H1 (cell line): ENCODE measurements at regions not wholly inside any gene's neighbourhood (a gene's known extent, or its start where the extent isn't known, plus 50 kb on each side); places are given as distances from the start of the nearest gene placed in this dataset.

Source experiments
- CTCF ChIA-PET: fragments of 300-600 bp; sonication (Branson Sonifier 250); formaldehyde crosslinking; loops from one replicate; lab custom pipeline; 2021; ENCODE audit not compliant: partially characterized antibody; lab: Charles Lee
- POLR2A ChIA-PET: fragments of 300-600 bp; sonication (Branson Sonifier 250); formaldehyde crosslinking; loops from one replicate; lab custom pipeline; 2021; ENCODE audit warnings: inconsistent platforms; ENCODE audit not compliant: partially characterized antibody; lab: Charles Lee
- DNase-seq, 2 experiments: peaks; one replicate each; pipeline versions ENCODE4 v3.0.0 to v3.0.0-alpha.2; 2010 to 2022; ENCODE audit warnings: low spot score in 2 of 2, low read depth in 1 of 2, mixed read lengths in 1 of 2
- FAIRE-seq: peaks from 2 replicates; lab custom pipeline; 2011; peaks lifted over from hg19 to GRCh38; lab: Jason Lieb, UNC
- H2AFZ ChIP-seq: 2 replicates; pipeline ENCODE4 v1.8.1; 2012; ENCODE audit warnings: low read length, inconsistent platforms
- H2AK5ac ChIP-seq: 2 replicates; pipeline ENCODE4 v1.6.1; 2013; ENCODE audit warnings: low read depth, low read length
- H2BK120ac ChIP-seq: replicated peaks from 2 replicates; pipeline ENCODE3; 2013; ENCODE audit warnings: low read depth, low read length, inconsistent platforms
- H2BK12ac ChIP-seq: 2 replicates; pipeline ENCODE4 v1.6.1; 2013; ENCODE audit warnings: low read depth, low read length
- H2BK15ac ChIP-seq: 2 replicates; pipeline ENCODE4 v1.6.1; 2013; ENCODE audit warnings: low read length
- H2BK20ac ChIP-seq: 2 replicates; pipeline ENCODE4 v1.6.1; 2013; ENCODE audit warnings: low read length
- H2BK5ac ChIP-seq: 2 replicates; pipeline ENCODE4 v1.6.1; 2013; ENCODE audit warnings: low read depth, low read length
- H3K14ac ChIP-seq: 2 replicates; pipeline ENCODE4 v1.6.1; 2013; ENCODE audit warnings: inconsistent platforms; ENCODE audit not compliant: insufficient read length
- H3K18ac ChIP-seq: 2 replicates; pipeline ENCODE4 v1.6.1; 2013; ENCODE audit warnings: low read length; ENCODE audit errors: extremely low read depth
- H3K23ac ChIP-seq: 2 replicates; pipeline ENCODE4 v1.6.1; 2013; ENCODE audit warnings: inconsistent platforms; ENCODE audit not compliant: insufficient read length
- H3K23me2 ChIP-seq: 2 replicates; pipeline ENCODE4 v1.6.1; 2013; ENCODE audit warnings: low read depth, low read length
- H3K27ac ChIP-seq: 2 replicates; pipeline ENCODE4 v1.6.1; 2011; ENCODE audit warnings: low read depth, low read length, inconsistent platforms
- H3K27me3 ChIP-seq, 4 experiments: replicated peaks in 1 of 4; 1 replicate in 1 of 4; 2 replicates in 3 of 4; pipeline versions ENCODE4 v1.6.1 to v1.8.1; 2011 to 2013; ENCODE audit warnings: low read length in 3 of 4, mild to moderate bottlenecking in 3 of 4, inconsistent platforms in 2 of 4, mixed read lengths in 2 of 4, moderate library complexity in 1 of 4; ENCODE audit not compliant: control insufficient read depth in 3 of 4, insufficient read depth in 3 of 4; ENCODE audit errors: extremely low read depth in 1 of 4
- H3K36me3 ChIP-seq, 4 experiments: 2 replicates each; pipeline versions ENCODE4 v1.6.1 to v1.8.1; 2011 to 2013; ENCODE audit warnings: mild to moderate bottlenecking in 4 of 4, low read length in 3 of 4, moderate library complexity in 2 of 4, control low read depth in 1 of 4, inconsistent platforms in 1 of 4; ENCODE audit not compliant: insufficient read depth in 4 of 4, control insufficient read depth in 2 of 4
- H3K4ac ChIP-seq: replicated peaks from 2 replicates; pipeline ENCODE3; 2013; ENCODE audit warnings: low read length, low read depth, mixed read lengths, inconsistent platforms; ENCODE audit not compliant: insufficient read length
- H3K4me1 ChIP-seq, 4 experiments: replicated peaks in 1 of 4; 1 replicate in 1 of 4; 2 replicates in 3 of 4; pipeline versions ENCODE4 v1.6.1 to v1.8.1; 2011 to 2013; ENCODE audit warnings: low read length in 3 of 4, inconsistent platforms in 2 of 4, mixed read lengths in 1 of 4; ENCODE audit not compliant: insufficient read depth in 4 of 4, control insufficient read depth in 3 of 4
- H3K4me2 ChIP-seq, 2 experiments: 2 replicates each; pipeline versions ENCODE4 v1.6.1 to v1.8.1; 2011 to 2013; ENCODE audit warnings: low read depth in 2 of 2, low read length in 2 of 2, control low read depth in 1 of 2, inconsistent platforms in 1 of 2, mild to moderate bottlenecking in 1 of 2; ENCODE audit not compliant: insufficient read depth in 1 of 2
- H3K4me3 ChIP-seq, 4 experiments: fragments of 200-600, 300-600 bp in 1 of 4; sonication (generic), shearing (Covaris generic), sonication (Bioruptor Twin) in 1 of 4; 2 replicates each; pipeline versions ENCODE4 v1.5.1 to v1.8.1; 2011 to 2016; ENCODE audit warnings: low read length in 4 of 4, low read depth in 3 of 4, control low read depth in 2 of 4, inconsistent platforms in 2 of 4, mild to moderate bottlenecking in 2 of 4, mixed read lengths in 1 of 4, moderate library complexity in 1 of 4; ENCODE audit not compliant: insufficient read depth in 2 of 4; ENCODE audit errors: extremely low read depth in 1 of 4
- H3K56ac ChIP-seq: replicated peaks from 2 replicates; pipeline ENCODE3; 2013; ENCODE audit warnings: low read depth, mild to moderate bottlenecking, mixed read lengths, low read length, inconsistent platforms; ENCODE audit not compliant: insufficient read length
- H3K79me1 ChIP-seq: 2 replicates; pipeline ENCODE4 v1.6.1; 2013; ENCODE audit warnings: low read depth, low read length, control low read depth
- H3K79me2 ChIP-seq, 2 experiments: 2 replicates each; pipeline versions ENCODE4 v1.6.1 to v1.8.1; 2012 to 2013; ENCODE audit warnings: low read length in 2 of 2, mild to moderate bottlenecking in 2 of 2, inconsistent platforms in 1 of 2; ENCODE audit not compliant: insufficient read depth in 2 of 2, control insufficient read depth in 1 of 2
- H3K9ac ChIP-seq, 4 experiments: replicated peaks in 1 of 4; 1 replicate in 1 of 4; 2 replicates in 3 of 4; pipeline versions ENCODE4 v1.6.1 to v1.8.1; 2011 to 2013; ENCODE audit warnings: low read depth in 3 of 4, low read length in 3 of 4, control low read depth in 2 of 4, mild to moderate bottlenecking in 2 of 4, moderate library complexity in 2 of 4, inconsistent platforms in 1 of 4; ENCODE audit errors: extremely low read depth in 1 of 4
- H3K9me3 ChIP-seq, 2 experiments: 2 replicates each; pipeline versions ENCODE4 v1.6.1 to v1.8.1; 2012 to 2013; ENCODE audit warnings: mild to moderate bottlenecking in 2 of 2, moderate library complexity in 2 of 2, control low read depth in 1 of 2, inconsistent platforms in 1 of 2, low read depth in 1 of 2, low read length in 1 of 2, mixed read lengths in 1 of 2; ENCODE audit not compliant: insufficient read depth in 2 of 2
- H4K20me1 ChIP-seq, 2 experiments: replicated peaks in 1 of 2; 2 replicates each; pipeline versions ENCODE3 to v1.8.1; 2011 to 2013; ENCODE audit warnings: inconsistent platforms in 2 of 2, low read length in 2 of 2, mild to moderate bottlenecking in 1 of 2; ENCODE audit not compliant: insufficient read depth in 2 of 2, control insufficient read depth in 1 of 2
- H4K5ac ChIP-seq: 2 replicates; pipeline ENCODE4 v1.6.1; 2013; ENCODE audit warnings: low read length, low read depth, mixed read lengths, inconsistent platforms; ENCODE audit not compliant: insufficient read length
- H4K8ac ChIP-seq: 2 replicates; pipeline ENCODE4 v1.8.0; 2013; ENCODE audit warnings: mild to moderate bottlenecking, moderate library complexity, low read length, inconsistent platforms; ENCODE audit not compliant: insufficient read depth; ENCODE audit errors: extremely low read depth
- H4K91ac ChIP-seq: replicated peaks from 2 replicates; pipeline ENCODE3; 2013; ENCODE audit warnings: low read length, mixed read lengths, inconsistent platforms; ENCODE audit not compliant: insufficient read length
- CTBP2 ChIP-seq: IDR thresholded peaks from 2 replicates; pipeline ENCODE4 v1.7.0; 2011; ENCODE audit warnings: borderline replicate concordance, mild to moderate bottlenecking, moderate library complexity, mixed read lengths, low read length; ENCODE audit not compliant: insufficient read depth, insufficient read length
- EGR1 ChIP-seq: IDR thresholded peaks from 2 replicates; pipeline ENCODE4 v1.6.1; 2011; ENCODE audit warnings: low read depth, low read length, borderline replicate concordance
- EZH2 ChIP-seq: fragments of 200-600 bp; sonication (generic); IDR thresholded peaks from 2 replicates; pipeline ENCODE4 v1.7.1; 2012; ENCODE audit warnings: low read depth, mild to moderate bottlenecking, moderate library complexity, low read length, inconsistent platforms; ENCODE audit not compliant: severe bottlenecking
- FOSL1 ChIP-seq: IDR thresholded peaks from 2 replicates; pipeline ENCODE4 v1.6.1; 2011; ENCODE audit warnings: mild to moderate bottlenecking, low read depth, low read length, moderate library complexity; ENCODE audit not compliant: insufficient read depth
- KDM5A ChIP-seq: fragments of 200-600 bp; IDR thresholded peaks from 2 replicates; pipeline ENCODE4 v1.7.1; 2012; ENCODE audit warnings: mild to moderate bottlenecking, low read length, inconsistent platforms, mixed read lengths
- MAFK ChIP-seq: IDR thresholded peaks from 2 replicates; pipeline ENCODE4 v1.6.1; 2012; ENCODE audit warnings: low read depth, mild to moderate bottlenecking, improper control_type of control experiment, low read length
- MAX ChIP-seq: IDR thresholded peaks from 2 replicates; pipeline ENCODE4 v1.6.1; 2012; ENCODE audit warnings: inconsistent platforms
- RNF2 ChIP-seq: fragments of 200-900, 300-1000 bp; sonication (generic); IDR thresholded peaks from 2 replicates; pipeline ENCODE4 v1.7.1; 2016; ENCODE audit warnings: borderline replicate concordance, low read depth, mild to moderate bottlenecking, antibody characterized with exemption, low read length; ENCODE audit not compliant: poor library complexity, severe bottlenecking; ENCODE audit errors: missing control alignments
- RXRA ChIP-seq: IDR thresholded peaks from 2 replicates; pipeline ENCODE4 v1.6.1; 2011; ENCODE audit warnings: low read depth, mild to moderate bottlenecking, low read length, moderate library complexity; ENCODE audit not compliant: insufficient read depth
- TAF7 ChIP-seq: optimal IDR thresholded peaks from 2 replicates; pipeline ENCODE3; 2011; ENCODE audit warnings: low read depth, mild to moderate bottlenecking, inconsistent platforms, low read length, moderate library complexity, borderline replicate concordance
- WGBS, 2 experiments: shearing (Covaris generic) in 1 of 2; methylation state at CpG; one replicate each; pipeline versions ENCODE4 v1.1.6 to v1.1.7; 2013 to 2015; ENCODE audit warnings: low lambda C conversion rate in 2 of 2, mixed read lengths in 2 of 2, inconsistent platforms in 1 of 2, low coverage in 1 of 2, missing lambda C conversion rate in 1 of 2; ENCODE audit not compliant: insufficient replicate concordance in 2 of 2, insufficient coverage in 1 of 2, insufficient read length in 1 of 2; ENCODE audit errors: extremely low coverage in 1 of 2, missing lambda C conversion rate in 1 of 2; 5-methylcytosine and 5-hydroxymethylcytosine counted together

DNA sequence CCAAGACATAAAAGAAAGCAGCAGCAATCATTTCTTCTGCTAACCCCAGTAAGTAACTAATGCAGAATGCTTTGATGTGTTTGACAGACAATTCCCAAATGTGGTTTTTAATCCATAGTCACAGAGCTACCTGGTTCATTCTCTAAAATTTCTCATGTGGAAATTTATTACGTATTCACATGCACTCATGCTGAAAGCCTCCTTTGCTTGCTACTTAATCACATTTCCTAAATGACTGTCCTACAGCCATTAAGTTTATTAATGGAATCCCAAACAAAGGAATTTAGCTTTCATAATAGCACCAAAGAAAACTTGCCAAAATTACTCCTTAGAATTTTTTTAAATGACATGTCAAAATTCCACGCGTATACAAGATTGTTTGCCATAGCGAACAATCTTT lies 68.6 kb upstream of the MCHR2 start:
- ChIA-PET CTCF (interaction anchor here (0.7 to 2.0 kb wide), 5 partner anchors 9 to 195 kb away, joined by 4 to 8 read pairs (median 5); no protein-coding TSS in a partner anchor), POLR2A (no interaction called here)
- Histone ChIP-seq H4K5ac (no peak overlapping the region), H3K56ac (no peak overlapping the region), H3K36me3 (no peaks in the 10 kb centered on the region), H3K4me1 (no peaks in the 10 kb centered on the region), H4K20me1 (no peaks in the 10 kb centered on the region), H3K79me2 (no peaks in the 10 kb centered on the region), H3K18ac (no peak overlapping the region), H3K4ac (no peak overlapping the region), H3K4me3 (no peak overlapping the region), H3K27ac (no peak overlapping the region), H3K79me1 (no peaks in the 10 kb centered on the region), H2BK12ac (no peak overlapping the region), H3K4me2 (no peak overlapping the region), H4K91ac (no peak overlapping the region), H3K14ac (no peak overlapping the region), H2BK20ac (no peak overlapping the region), H2BK15ac (no peak overlapping the region), H3K23me2 (no peaks in the 10 kb centered on the region; the same call in 1 of the 2 replicates), H2AK5ac (no peak overlapping the region), H3K23ac (no peak overlapping the region), H3K9me3 (no peaks in the 10 kb centered on the region), H4K8ac (no peak overlapping the region), H2BK120ac (no peak overlapping the region), H2BK5ac (no peak overlapping the region), H2AFZ (no peak overlapping the region), H3K9ac (no peak overlapping the region), H3K27me3 (no peaks in the 10 kb centered on the region)
- TF ChIP-seq EZH2, result no peak
- no peak for TF ChIP-seq FOSL1
- TF ChIP-seq RXRA, result no peak
- TF ChIP-seq KDM5A, result no peak
- no peak for TF ChIP-seq MAFK
- TF ChIP-seq MAX, result no peak
- TF ChIP-seq RNF2, result no peak
- no peak for TF ChIP-seq CTBP2
- TF ChIP-seq EGR1, result no peak
- no peak for TF ChIP-seq TAF7
- WGBS, 2 experiments, result 95% methylated on average over 4 of the region's 4 CpGs; no CpG with 5 or more reads in 1 of the 2 experiments
- FAIRE-seq, result no peak
- DNase-seq, result no peak
